ENCODE measurements at regions not wholly inside any gene's neighbourhood (a gene's known extent, or its start where the extent isn't known, plus 50 kb on each side); places are given as distances from the start of the nearest gene placed in this dataset.

DNA sequence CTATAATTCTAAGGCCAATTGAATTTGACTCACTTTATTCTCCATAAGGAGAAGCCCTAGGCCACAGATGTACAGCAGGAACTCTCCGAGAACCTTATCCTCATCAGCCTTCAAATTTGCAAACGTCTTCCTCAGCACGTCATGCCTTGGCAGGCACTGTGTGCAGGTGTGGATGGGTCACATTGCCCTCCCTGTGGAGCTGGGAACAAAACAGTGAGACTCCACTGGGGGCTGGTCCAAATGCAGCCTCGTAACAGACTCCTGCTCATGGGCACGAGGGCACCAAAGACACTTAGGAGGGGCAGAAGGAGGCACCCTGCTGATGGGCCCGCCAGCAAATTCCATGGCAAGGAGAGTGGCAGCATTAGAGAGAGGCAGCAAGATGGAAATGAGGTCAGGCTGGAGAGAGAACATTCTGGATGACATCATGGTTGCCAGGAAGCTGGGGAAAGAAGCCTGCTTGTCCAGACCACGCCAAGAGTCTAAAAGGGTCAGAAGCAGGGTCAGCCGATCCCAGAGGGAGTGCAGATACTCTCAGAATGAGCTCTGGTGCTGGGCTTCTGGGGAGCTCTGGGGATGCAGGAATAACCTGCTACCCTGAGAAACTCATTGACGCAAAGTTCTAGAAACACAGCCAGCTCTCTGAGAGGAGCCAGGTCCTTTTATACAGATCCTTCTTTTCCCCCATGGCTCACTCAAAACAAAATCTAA, 242.2 kb downstream of the B3GLCT start:
- DNase-seq (ENCODE audit: low read depth in 1 of 2, low spot score in 1 of 2) (no peak), FAIRE-seq (no peak), ATAC-seq (no peak)
- ChIA-PET CTCF (interaction anchor here (0.7 to 2.3 kb wide), 3 partner anchors 10 to 205 kb away, joined by 3 to 6 read pairs (median 5); no protein-coding TSS in a partner anchor), POLR2A (no interaction called here)
- Histone ChIP-seq H3K4me3 (no peak overlapping the region), H3K4me1 (no peaks in the 10 kb centered on the region), H3K27ac (no peak overlapping the region), H3K9me3 (no peaks in the 10 kb centered on the region), H3K4me2 (no peak overlapping the region)
- no peak for TF ChIP-seq CBX2 (IDR thresholded peaks at IDR 0.05; ENCODE audit: borderline replicate concordance, low read depth)
- no peak for TF ChIP-seq JUN (IDR thresholded peaks at IDR 0.05)
- TF ChIP-seq, protein P1, sequence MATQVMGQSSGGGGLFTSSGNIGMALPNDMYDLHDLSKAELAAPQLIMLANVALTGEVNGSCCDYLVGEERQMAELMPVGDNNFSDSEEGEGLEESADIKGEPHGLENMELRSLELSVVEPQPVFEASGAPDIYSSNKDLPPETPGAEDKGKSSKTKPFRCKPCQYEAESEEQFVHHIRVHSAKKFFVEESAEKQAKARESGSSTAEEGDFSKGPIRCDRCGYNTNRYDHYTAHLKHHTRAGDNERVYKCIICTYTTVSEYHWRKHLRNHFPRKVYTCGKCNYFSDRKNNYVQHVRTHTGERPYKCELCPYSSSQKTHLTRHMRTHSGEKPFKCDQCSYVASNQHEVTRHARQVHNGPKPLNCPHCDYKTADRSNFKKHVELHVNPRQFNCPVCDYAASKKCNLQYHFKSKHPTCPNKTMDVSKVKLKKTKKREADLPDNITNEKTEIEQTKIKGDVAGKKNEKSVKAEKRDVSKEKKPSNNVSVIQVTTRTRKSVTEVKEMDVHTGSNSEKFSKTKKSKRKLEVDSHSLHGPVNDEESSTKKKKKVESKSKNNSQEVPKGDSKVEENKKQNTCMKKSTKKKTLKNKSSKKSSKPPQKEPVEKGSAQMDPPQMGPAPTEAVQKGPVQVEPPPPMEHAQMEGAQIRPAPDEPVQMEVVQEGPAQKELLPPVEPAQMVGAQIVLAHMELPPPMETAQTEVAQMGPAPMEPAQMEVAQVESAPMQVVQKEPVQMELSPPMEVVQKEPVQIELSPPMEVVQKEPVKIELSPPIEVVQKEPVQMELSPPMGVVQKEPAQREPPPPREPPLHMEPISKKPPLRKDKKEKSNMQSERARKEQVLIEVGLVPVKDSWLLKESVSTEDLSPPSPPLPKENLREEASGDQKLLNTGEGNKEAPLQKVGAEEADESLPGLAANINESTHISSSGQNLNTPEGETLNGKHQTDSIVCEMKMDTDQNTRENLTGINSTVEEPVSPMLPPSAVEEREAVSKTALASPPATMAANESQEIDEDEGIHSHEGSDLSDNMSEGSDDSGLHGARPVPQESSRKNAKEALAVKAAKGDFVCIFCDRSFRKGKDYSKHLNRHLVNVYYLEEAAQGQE (IDR thresholded peaks at IDR 0.05): no peak
- no peak for TF ChIP-seq HEYL (CRISPR knock-in tag; IDR thresholded peaks at IDR 0.05)
- no peak for TF ChIP-seq FOXS1 (CRISPR knock-in tag; IDR thresholded peaks at IDR 0.05)
- WGBS (ENCODE audit: missing lambda C conversion rate): 27% methylated on average over 8 of the region's 9 CpGs

DNA sequence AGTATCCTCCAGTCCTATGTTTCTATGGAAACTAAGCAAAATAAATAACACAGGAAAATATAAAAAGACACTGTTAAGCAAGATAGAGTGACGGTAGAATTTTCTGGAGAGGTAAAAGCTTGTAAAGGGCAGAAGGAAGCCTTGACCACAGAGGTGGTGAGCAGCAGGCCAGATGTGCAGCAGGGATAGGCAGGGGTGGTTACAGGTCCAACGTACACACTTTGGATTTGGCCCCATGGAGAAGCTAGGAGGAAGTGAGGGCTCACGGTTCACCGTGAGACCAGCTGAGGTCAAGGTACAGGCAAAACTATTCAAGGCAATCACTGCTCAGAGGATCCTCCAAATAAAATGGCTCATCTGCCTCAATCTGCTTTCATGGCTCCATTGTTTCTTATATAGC, 242.8 kb downstream of the B3GLCT start:
- H3K4me3 ChIP-seq: no peak overlapping the region
- H3K4me2 ChIP-seq: no peak overlapping the region
- CTCF ChIA-PET: interaction anchor here (0.7 to 2.3 kb wide), 3 partner anchors 11 to 206 kb away, joined by 3 to 6 read pairs (median 5); no protein-coding TSS in a partner anchor
- H3K4me1 ChIP-seq: no peaks in the 10 kb centered on the region
- FAIRE-seq (no peak), DNase-seq (ENCODE audit: low read depth in 1 of 2, low spot score in 1 of 2) (no peak), ATAC-seq (no peak)
- H3K27ac ChIP-seq: no peak overlapping the region
- H3K9me3 ChIP-seq: no peaks in the 10 kb centered on the region
- TF ChIP-seq HOXB5 (CRISPR knock-in tag; IDR thresholded peaks at IDR 0.05) (no peak), EHF (CRISPR knock-in tag; IDR thresholded peaks at IDR 0.05) (no peak)
- WGBS (ENCODE audit: missing lambda C conversion rate): 4% methylated on average over 4 of the region's 4 CpGs
- POLR2A ChIA-PET: no interaction called here

DNA sequence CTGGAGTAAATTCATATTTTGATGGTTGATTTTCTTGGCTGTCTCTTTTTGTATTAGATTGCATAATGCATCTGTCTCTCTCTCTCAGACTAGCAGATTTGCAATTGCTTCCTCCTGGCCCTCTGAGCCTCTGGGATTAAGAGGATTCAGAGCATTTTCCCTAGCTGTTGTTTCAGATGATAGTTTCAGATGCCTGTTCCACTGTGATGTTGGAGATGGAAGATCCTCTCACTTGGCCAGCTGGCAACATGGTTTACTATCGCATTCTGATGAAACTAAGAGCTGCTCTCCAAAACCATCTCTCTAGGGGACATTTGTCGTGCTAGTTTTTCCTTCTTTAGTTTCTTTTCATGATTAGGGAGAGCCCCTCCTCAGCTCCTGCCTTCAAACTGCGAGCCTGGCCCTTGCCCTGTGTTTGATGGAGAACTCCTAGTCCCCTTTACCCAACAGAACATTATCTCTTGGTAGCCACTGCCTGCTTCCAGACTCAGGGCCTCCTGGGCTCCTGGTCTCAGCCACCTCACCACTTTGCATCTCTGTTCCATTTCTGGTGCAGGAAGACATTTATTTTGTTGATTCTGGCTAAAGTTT, 244.6 kb downstream of the B3GLCT start:
- ATAC-seq (no peak), DNase-seq (ENCODE audit: low read depth in 1 of 2, low spot score in 1 of 2) (no peak)

DNA sequence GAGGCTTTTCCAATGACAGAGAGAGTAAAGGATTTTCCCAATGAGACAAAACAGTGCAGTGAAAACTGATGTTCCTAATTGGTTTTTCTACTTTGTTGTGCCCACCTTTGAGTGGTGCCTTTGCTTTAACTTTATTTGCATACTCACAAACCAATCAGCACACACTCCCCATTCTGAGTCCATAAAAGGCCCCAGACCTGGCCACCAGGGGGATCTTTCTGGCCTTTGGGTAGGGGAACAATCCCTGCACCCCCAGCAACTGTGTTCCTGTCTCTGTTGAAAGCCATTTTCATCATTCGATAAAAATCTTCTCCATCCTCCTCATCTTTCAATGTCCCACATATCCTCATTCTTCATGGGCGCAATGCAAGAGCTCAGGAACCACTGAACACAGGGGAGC, 252.8 kb downstream of the B3GLCT start:
- ChIA-PET POLR2A (no interaction called here), CTCF (no interaction called here)
- Histone ChIP-seq H3K4me2 (no peak overlapping the region), H3K9me3 (no peaks in the 10 kb centered on the region), H3K4me1 (no peaks in the 10 kb centered on the region), H3K4me3 (no peak overlapping the region), H3K27ac (no peak overlapping the region)
- DNase-seq (ENCODE audit: low read depth in 1 of 2, low spot score in 1 of 2) (no peak), ATAC-seq (no peak), FAIRE-seq (no peak)
- WGBS (ENCODE audit: missing lambda C conversion rate): 86% methylated on average over 2 of the region's 2 CpGs
- no peak for TF ChIP-seq FOSB (CRISPR knock-in tag; IDR thresholded peaks at IDR 0.05)
- TF ChIP-seq, protein P2, sequence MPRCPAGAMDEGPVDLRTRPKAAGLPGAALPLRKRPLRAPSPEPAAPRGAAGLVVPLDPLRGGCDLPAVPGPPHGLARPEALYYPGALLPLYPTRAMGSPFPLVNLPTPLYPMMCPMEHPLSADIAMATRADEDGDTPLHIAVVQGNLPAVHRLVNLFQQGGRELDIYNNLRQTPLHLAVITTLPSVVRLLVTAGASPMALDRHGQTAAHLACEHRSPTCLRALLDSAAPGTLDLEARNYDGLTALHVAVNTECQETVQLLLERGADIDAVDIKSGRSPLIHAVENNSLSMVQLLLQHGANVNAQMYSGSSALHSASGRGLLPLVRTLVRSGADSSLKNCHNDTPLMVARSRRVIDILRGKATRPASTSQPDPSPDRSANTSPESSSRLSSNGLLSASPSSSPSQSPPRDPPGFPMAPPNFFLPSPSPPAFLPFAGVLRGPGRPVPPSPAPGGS (IDR thresholded peaks at IDR 0.05): no peak
- no peak for TF ChIP-seq FOXS1 (CRISPR knock-in tag; IDR thresholded peaks at IDR 0.05)
- no peak for TF ChIP-seq POLR2AphosphoS2 (conservative IDR thresholded peaks at IDR 0.05; ENCODE audit: low read length)
- TF ChIP-seq ZNF302 (CRISPR knock-in tag; IDR thresholded peaks at IDR 0.05): no peak
- no peak for TF ChIP-seq CHD4 (IDR thresholded peaks at IDR 0.05; ENCODE audit: borderline replicate concordance)
- TF ChIP-seq BHLHE40 (IDR thresholded peaks at IDR 0.05; ENCODE audit: low read depth, low read length): no peak
- no peak for TF ChIP-seq CBX8 (IDR thresholded peaks at IDR 0.05)
- TF ChIP-seq, protein P1 (IDR thresholded peaks at IDR 0.05): no peak
- no peak for TF ChIP-seq KDM1A (IDR thresholded peaks at IDR 0.05; ENCODE audit: low read depth)

More for the DNA sequence above, 244.6 kb downstream of the B3GLCT start:
- CTCF ChIA-PET: no interaction called here
- H3K4me1 ChIP-seq: no peaks in the 10 kb centered on the region
- no peak overlapping the region for H3K4me2 ChIP-seq
- WGBS (ENCODE audit: missing lambda C conversion rate): 0% methylated on average over 3 of the region's 3 CpGs
- TF ChIP-seq CBX8 (IDR thresholded peaks at IDR 0.05): no peak
- no peak for TF ChIP-seq POLR2AphosphoS2 (conservative IDR thresholded peaks at IDR 0.05; ENCODE audit: low read length)
- TF ChIP-seq MYC (IDR thresholded peaks at IDR 0.05; ENCODE audit: borderline replicate concordance, low read length): no peak
- no peak for TF ChIP-seq SREBF2 (IDR thresholded peaks at IDR 0.05)
- no peak for TF ChIP-seq RNF2 (IDR thresholded peaks at IDR 0.05; ENCODE audit: borderline replicate concordance, low read depth)
- TF ChIP-seq NR3C1 (IDR thresholded peaks at IDR 0.05): no peak
- TF ChIP-seq, protein P3, sequence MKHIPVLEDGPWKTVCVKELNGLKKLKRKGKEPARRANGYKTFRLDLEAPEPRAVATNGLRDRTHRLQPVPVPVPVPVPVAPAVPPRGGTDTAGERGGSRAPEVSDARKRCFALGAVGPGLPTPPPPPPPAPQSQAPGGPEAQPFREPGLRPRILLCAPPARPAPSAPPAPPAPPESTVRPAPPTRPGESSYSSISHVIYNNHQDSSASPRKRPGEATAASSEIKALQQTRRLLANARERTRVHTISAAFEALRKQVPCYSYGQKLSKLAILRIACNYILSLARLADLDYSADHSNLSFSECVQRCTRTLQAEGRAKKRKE (CRISPR knock-in tag; IDR thresholded peaks at IDR 0.05; ENCODE audit: low read depth): no peak
- TF ChIP-seq SMC3 (IDR thresholded peaks at IDR 0.05): no peak
- TF ChIP-seq HDAC2 (IDR thresholded peaks at IDR 0.05): no peak
- TF ChIP-seq ZSCAN20 (CRISPR knock-in tag; IDR thresholded peaks at IDR 0.05): no peak
- TF ChIP-seq HOXB5 (CRISPR knock-in tag; IDR thresholded peaks at IDR 0.05): no peak
- no peak for TF ChIP-seq POLR2A (IDR thresholded peaks at IDR 0.05; ENCODE audit: low read length)
- POLR2A ChIA-PET: no interaction called here
- no peak for FAIRE-seq
- H3K27ac ChIP-seq: no peak overlapping the region
- H3K9me3 ChIP-seq: no peaks in the 10 kb centered on the region
- no peak overlapping the region for H3K4me3 ChIP-seq

Measured in A549 (cell line).